WTC11 (cell line): ENCODE measurements at regions not wholly inside any gene's neighbourhood (a gene's known extent, or its start where the extent isn't known, plus 50 kb on each side); places are given as distances from the start of the nearest gene placed in this dataset.

ENCODE experiments used
- ATAC-seq: fragments of 200-7000 bp; cut with Tn5 transposase; 2 replicates; pipeline ENCODE4 v1.10.0; 2021; ENCODE audit warnings: mild to moderate bottlenecking, moderate library complexity
- CTCF ChIA-PET: fragments of 300-600 bp; sonication (Branson Sonifier 250); formaldehyde crosslinking; loops from one replicate; lab custom pipeline; 2021; ENCODE audit warnings: antibody characterized with exemption; lab: Charles Lee
- POLR2A ChIA-PET: fragments of 350-600 bp; sonication (Branson Sonifier 250); formaldehyde crosslinking; loops from one replicate; lab custom pipeline; 2021; ENCODE audit warnings: antibody characterized with exemption; lab: Charles Lee
- DNase-seq: peaks from one replicate; pipeline ENCODE4 v3.0.0; 2021; ENCODE audit warnings: low spot score
- H3K27ac Mint-ChIP-seq: 2 replicates; pipeline ENCODE4 v1.8.0; 2021; ENCODE audit warnings: mixed read lengths
- H3K27me3 Mint-ChIP-seq: 2 replicates; pipeline ENCODE4 v1.8.0; 2021; ENCODE audit warnings: low read depth, mild to moderate bottlenecking, moderate library complexity, mixed read lengths
- H3K36me3 Mint-ChIP-seq: 2 replicates; pipeline ENCODE4 v1.8.0; 2021; ENCODE audit warnings: mixed read lengths
- H3K4me1 Mint-ChIP-seq: 2 replicates; pipeline ENCODE4 v1.8.0; 2022; ENCODE audit warnings: mixed read lengths
- H3K4me3 Mint-ChIP-seq: 2 replicates; pipeline ENCODE4 v1.8.0; 2021; ENCODE audit warnings: mild to moderate bottlenecking, moderate library complexity, mixed read lengths
- H3K9me3 Mint-ChIP-seq: 2 replicates; pipeline ENCODE4 v1.8.0; 2021; ENCODE audit warnings: mixed read lengths
- AR ChIP-seq: fragments of 250-450 bp; sonication (Bioruptor Pico); IDR thresholded peaks from 2 replicates; pipeline ENCODE4 v1.9.0; 2021; ENCODE audit warnings: mild to moderate bottlenecking
- E2F1 ChIP-seq: sonication (generic); formaldehyde crosslinking; IDR thresholded peaks from 2 replicates; pipeline ENCODE4 v1.8.0; 2022; ENCODE audit warnings: mild to moderate bottlenecking, missing genetic modification reagents
- ELF4 ChIP-seq: sonication (generic); formaldehyde crosslinking; IDR thresholded peaks from 2 replicates; pipeline ENCODE4 v1.8.1; 2022; ENCODE audit warnings: low read depth, mild to moderate bottlenecking, moderate library complexity, missing genetic modification reagents
- ESRRA ChIP-seq: sonication (generic); formaldehyde crosslinking; IDR thresholded peaks from 2 replicates; pipeline ENCODE4 v1.8.1; 2022; ENCODE audit warnings: mild to moderate bottlenecking, missing genetic modification reagents, borderline replicate concordance
- FOXJ3 ChIP-seq: sonication (generic); formaldehyde crosslinking; IDR thresholded peaks from 2 replicates; pipeline ENCODE4 v1.9.0; 2021; ENCODE audit warnings: missing genetic modification reagents, mild to moderate bottlenecking, borderline replicate concordance
- FOXK1 ChIP-seq: sonication (generic); formaldehyde crosslinking; IDR thresholded peaks from 2 replicates; pipeline ENCODE4 v1.8.0; 2022; ENCODE audit warnings: mild to moderate bottlenecking, moderate library complexity, missing genetic modification reagents
- GABPB1 ChIP-seq: sonication (generic); formaldehyde crosslinking; IDR thresholded peaks from 2 replicates; pipeline ENCODE4 v1.8.1; 2023; ENCODE audit warnings: mild to moderate bottlenecking, missing genetic modification reagents
- GRHL2 ChIP-seq: fragments of 250-450 bp; sonication (Bioruptor Pico); IDR thresholded peaks from 2 replicates; pipeline ENCODE4 v1.8.0; 2022; ENCODE audit warnings: mild to moderate bottlenecking, moderate library complexity; ENCODE audit not compliant: insufficient replicate concordance, severe bottlenecking
- HMGXB4 ChIP-seq: sonication (generic); formaldehyde crosslinking; IDR thresholded peaks from 2 replicates; pipeline ENCODE4 v1.8.1; 2023; ENCODE audit warnings: mild to moderate bottlenecking, moderate library complexity, missing genetic modification reagents
- JAZF1 ChIP-seq: fragments of 250-450 bp; sonication (Bioruptor Pico); IDR thresholded peaks from 2 replicates; pipeline ENCODE4 v1.9.0; 2021; ENCODE audit warnings: moderate library complexity, mild to moderate bottlenecking, inconsistent platforms
- SMAD3 ChIP-seq: sonication (generic); formaldehyde crosslinking; IDR thresholded peaks from 2 replicates; pipeline ENCODE4 v1.8.0; 2022; ENCODE audit warnings: missing genetic modification reagents, mild to moderate bottlenecking, borderline replicate concordance
- SMAD4 ChIP-seq: sonication (generic); formaldehyde crosslinking; IDR thresholded peaks from 2 replicates; pipeline ENCODE4 v1.8.0; 2022; ENCODE audit warnings: mild to moderate bottlenecking, missing genetic modification reagents
- ZBTB21 ChIP-seq: sonication (generic); formaldehyde crosslinking; IDR thresholded peaks from 2 replicates; pipeline ENCODE4 v1.8.1; 2023; ENCODE audit warnings: mild to moderate bottlenecking, missing genetic modification reagents, borderline replicate concordance
- ZBTB43 ChIP-seq: sonication (generic); formaldehyde crosslinking; IDR thresholded peaks from 2 replicates; pipeline ENCODE4 v1.8.1; 2023; ENCODE audit warnings: mild to moderate bottlenecking, missing genetic modification reagents
- ZNF121 ChIP-seq: sonication (generic); formaldehyde crosslinking; IDR thresholded peaks from 2 replicates; pipeline ENCODE4 v1.8.0; 2023; ENCODE audit warnings: missing genetic modification reagents
- ZNF138 ChIP-seq: sonication (generic); formaldehyde crosslinking; conservative IDR thresholded peaks from 2 replicates; pipeline ENCODE4 v1.8.1; 2022; ENCODE audit warnings: mild to moderate bottlenecking, moderate library complexity, missing genetic modification reagents
- ZNF232 ChIP-seq: sonication (generic); formaldehyde crosslinking; IDR thresholded peaks from 2 replicates; pipeline ENCODE4 v1.8.0; 2022; ENCODE audit warnings: mild to moderate bottlenecking, missing genetic modification reagents
- ZNF423 ChIP-seq: fragments of 250-450 bp; sonication (Bioruptor Pico); IDR thresholded peaks from 2 replicates; pipeline ENCODE4 v2.1.2; 2022; ENCODE audit warnings: mild to moderate bottlenecking, moderate library complexity
- TF ChIP-seq, protein P1 (sequence below): fragments of 200-600 bp; IDR thresholded peaks from 2 replicates; pipeline ENCODE4 v1.8.0; 2022; ENCODE audit warnings: antibody characterized with exemption
- TF ChIP-seq, protein P2 (sequence below): sonication (generic); formaldehyde crosslinking; IDR thresholded peaks from 2 replicates; pipeline ENCODE4 v1.8.1; 2022; ENCODE audit warnings: missing genetic modification reagents, borderline replicate concordance
- TF ChIP-seq, protein P3 (sequence below): sonication (generic); formaldehyde crosslinking; IDR thresholded peaks from 2 replicates; pipeline ENCODE4 v1.8.0; 2023; ENCODE audit warnings: missing genetic modification reagents
- TF ChIP-seq, protein P4 (sequence below): sonication (generic); formaldehyde crosslinking; IDR thresholded peaks from 2 replicates; pipeline ENCODE4 v1.8.1; 2022; ENCODE audit warnings: mild to moderate bottlenecking, moderate library complexity, missing genetic modification reagents

DNA sequence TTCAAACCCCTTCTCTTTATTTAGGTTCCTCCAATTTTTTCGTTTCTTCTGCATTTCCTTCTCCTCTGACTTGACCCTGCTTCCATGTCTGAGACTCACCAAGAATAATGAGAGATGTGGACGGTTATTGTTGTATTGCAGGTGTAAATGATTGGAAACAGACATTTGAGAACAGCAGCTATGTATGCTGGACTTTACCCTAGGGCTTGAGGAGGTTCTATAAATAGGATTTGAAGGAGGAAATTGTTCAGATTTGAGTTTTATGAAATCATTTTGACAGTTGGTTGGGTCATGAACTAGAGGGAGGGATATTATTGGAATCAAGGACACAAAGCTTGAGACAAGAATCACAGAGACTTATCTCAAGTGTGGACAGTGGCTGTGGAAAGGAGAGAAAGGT, 614.6 kb upstream of the CPEB2 start:
- CTCF ChIA-PET: no interaction called here
- Mint-ChIP-seq H3K4me3 (no peak overlapping the region), H3K4me1 (peaks cover 13% of the 10 kb centered on the region), H3K27me3 (peaks cover 2% of the 10 kb centered on the region; the same call in 1 of the 2 replicates), H3K27ac (no peak overlapping the region)
- POLR2A ChIA-PET: no interaction called here
- no peak for TF ChIP-seq ZNF232 (CRISPR knock-in tag)
- no peak for TF ChIP-seq JAZF1 (CRISPR knock-in tag)
- TF ChIP-seq GRHL2 (CRISPR knock-in tag): no peak
- TF ChIP-seq, protein P1, sequence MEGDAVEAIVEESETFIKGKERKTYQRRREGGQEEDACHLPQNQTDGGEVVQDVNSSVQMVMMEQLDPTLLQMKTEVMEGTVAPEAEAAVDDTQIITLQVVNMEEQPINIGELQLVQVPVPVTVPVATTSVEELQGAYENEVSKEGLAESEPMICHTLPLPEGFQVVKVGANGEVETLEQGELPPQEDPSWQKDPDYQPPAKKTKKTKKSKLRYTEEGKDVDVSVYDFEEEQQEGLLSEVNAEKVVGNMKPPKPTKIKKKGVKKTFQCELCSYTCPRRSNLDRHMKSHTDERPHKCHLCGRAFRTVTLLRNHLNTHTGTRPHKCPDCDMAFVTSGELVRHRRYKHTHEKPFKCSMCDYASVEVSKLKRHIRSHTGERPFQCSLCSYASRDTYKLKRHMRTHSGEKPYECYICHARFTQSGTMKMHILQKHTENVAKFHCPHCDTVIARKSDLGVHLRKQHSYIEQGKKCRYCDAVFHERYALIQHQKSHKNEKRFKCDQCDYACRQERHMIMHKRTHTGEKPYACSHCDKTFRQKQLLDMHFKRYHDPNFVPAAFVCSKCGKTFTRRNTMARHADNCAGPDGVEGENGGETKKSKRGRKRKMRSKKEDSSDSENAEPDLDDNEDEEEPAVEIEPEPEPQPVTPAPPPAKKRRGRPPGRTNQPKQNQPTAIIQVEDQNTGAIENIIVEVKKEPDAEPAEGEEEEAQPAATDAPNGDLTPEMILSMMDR: no peak
- no peak for TF ChIP-seq HMGXB4 (CRISPR knock-in tag)
- TF ChIP-seq, all 79 proteins: peak for 0
- ATAC-seq (no peak), DNase-seq (no peak)
- Mint-ChIP-seq H3K36me3 (no peaks in the 10 kb centered on the region), H3K9me3 (peaks cover 16% of the 10 kb centered on the region)

DNA sequence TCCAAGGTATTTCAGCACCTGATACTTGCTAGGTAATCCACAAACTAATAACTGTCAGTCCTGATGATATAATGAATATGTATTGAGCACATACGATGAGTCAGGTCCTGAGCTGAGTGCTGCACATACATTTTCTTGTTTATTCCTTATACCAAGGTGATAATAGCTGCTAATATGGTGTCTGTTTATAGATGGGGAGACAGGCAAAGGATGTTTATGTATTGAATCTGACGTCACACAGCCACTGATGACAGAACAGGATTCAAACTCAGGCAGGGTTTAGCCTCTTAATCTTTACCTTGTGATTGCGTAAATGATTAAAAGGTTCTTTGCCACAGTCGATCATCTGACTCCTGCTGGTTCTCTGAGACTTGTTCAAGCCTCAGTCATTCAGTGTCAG, 609.9 kb upstream of the CPEB2 start:
- DNase-seq (no peak), ATAC-seq (no peak)
- ChIA-PET CTCF (no interaction called here), POLR2A (no interaction called here)
- Mint-ChIP-seq H3K27me3 (no peaks in the 10 kb centered on the region), H3K9me3 (peaks cover 4% of the 10 kb centered on the region; the same call in 1 of the 2 replicates), H3K4me1 (no peaks in the 10 kb centered on the region; the same call in 1 of the 2 replicates), H3K4me3 (no peak overlapping the region), H3K36me3 (no peaks in the 10 kb centered on the region), H3K27ac (no peak overlapping the region)
- TF ChIP-seq ELF4 (CRISPR knock-in tag): no peak
- TF ChIP-seq ZBTB21 (CRISPR knock-in tag): no peak
- TF ChIP-seq E2F1 (CRISPR knock-in tag): no peak
- TF ChIP-seq ZNF138 (CRISPR knock-in tag): no peak
- TF ChIP-seq, protein P2, sequence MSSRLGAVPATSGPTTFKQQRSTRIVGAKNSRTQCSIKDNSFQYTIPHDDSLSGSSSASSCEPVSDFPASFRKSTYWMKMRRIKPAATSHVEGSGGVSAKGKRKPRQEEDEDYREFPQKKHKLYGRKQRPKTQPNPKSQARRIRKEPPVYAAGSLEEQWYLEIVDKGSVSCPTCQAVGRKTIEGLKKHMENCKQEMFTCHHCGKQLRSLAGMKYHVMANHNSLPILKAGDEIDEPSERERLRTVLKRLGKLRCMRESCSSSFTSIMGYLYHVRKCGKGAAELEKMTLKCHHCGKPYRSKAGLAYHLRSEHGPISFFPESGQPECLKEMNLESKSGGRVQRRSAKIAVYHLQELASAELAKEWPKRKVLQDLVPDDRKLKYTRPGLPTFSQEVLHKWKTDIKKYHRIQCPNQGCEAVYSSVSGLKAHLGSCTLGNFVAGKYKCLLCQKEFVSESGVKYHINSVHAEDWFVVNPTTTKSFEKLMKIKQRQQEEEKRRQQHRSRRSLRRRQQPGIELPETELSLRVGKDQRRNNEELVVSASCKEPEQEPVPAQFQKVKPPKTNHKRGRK (CRISPR knock-in tag): no peak
- TF ChIP-seq, protein P3, sequence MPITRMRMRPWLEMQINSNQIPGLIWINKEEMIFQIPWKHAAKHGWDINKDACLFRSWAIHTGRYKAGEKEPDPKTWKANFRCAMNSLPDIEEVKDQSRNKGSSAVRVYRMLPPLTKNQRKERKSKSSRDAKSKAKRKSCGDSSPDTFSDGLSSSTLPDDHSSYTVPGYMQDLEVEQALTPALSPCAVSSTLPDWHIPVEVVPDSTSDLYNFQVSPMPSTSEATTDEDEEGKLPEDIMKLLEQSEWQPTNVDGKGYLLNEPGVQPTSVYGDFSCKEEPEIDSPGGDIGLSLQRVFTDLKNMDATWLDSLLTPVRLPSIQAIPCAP (CRISPR knock-in tag): no peak
- TF ChIP-seq, protein P4, sequence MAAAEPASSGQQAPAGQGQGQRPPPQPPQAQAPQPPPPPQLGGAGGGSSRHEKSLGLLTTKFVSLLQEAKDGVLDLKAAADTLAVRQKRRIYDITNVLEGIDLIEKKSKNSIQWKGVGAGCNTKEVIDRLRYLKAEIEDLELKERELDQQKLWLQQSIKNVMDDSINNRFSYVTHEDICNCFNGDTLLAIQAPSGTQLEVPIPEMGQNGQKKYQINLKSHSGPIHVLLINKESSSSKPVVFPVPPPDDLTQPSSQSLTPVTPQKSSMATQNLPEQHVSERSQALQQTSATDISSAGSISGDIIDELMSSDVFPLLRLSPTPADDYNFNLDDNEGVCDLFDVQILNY: no peak
- TF ChIP-seq FOXJ3 (CRISPR knock-in tag): no peak
- TF ChIP-seq ESRRA (CRISPR knock-in tag): no peak
- TF ChIP-seq ZBTB43 (CRISPR knock-in tag): no peak
- no peak for TF ChIP-seq ZNF121 (CRISPR knock-in tag)
- TF ChIP-seq AR (CRISPR knock-in tag): no peak
- no peak for TF ChIP-seq FOXK1 (CRISPR knock-in tag)
- no peak for TF ChIP-seq ZNF423
- no peak for TF ChIP-seq GABPB1 (CRISPR knock-in tag)
- no peak for TF ChIP-seq SMAD3 (CRISPR knock-in tag)
- no peak for TF ChIP-seq SMAD4 (CRISPR knock-in tag)
